ENCODE measurements at regions not wholly inside any gene's neighbourhood (a gene's known extent, or its start where the extent isn't known, plus 50 kb on each side); places are given as distances from the start of the nearest gene placed in this dataset.

DNA sequence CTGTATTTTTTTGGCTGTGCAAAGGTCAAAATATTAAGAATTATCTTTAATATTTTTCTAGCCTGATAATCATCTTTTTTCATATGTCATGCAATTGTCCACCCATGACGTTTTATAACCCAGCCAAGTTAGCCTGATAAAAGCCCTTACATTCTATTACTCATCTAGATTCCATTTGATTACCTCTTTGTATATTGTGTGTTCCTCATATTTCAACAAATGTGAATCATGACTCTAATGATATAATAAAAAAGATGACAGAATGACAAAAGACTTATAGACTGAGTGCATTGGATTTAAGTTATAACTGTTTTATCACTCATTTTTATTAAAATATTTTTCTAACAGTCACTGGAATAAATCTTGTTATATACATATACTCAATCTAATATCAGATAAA lies 1560.0 kb upstream of the LRRTM3 start:
- TF ChIP-seq CTCF (conservative IDR thresholded peaks at IDR 0.05; ENCODE audit: low read depth, low read length) (no peak), EZH2 (IDR thresholded peaks at IDR 0.05; ENCODE audit: borderline replicate concordance, low read depth, low read length, poor library complexity, severe bottlenecking) (no peak)

All from A673 (cell line).